ENCODE measurements at regions not wholly inside any gene's neighbourhood (a gene's known extent, or its start where the extent isn't known, plus 50 kb on each side); places are given as distances from the start of the nearest gene placed in this dataset.
"Not testable (repeated sequence)": the region's sequence is repeated elsewhere in the genome, so short reads cannot be mapped to it uniquely, and the experiment has no call there.

- DNase-seq = peak in 1 of 2 donors; percentile 7
- Histone ChIP-seq H2BK12ac (ENCODE audit: low read length) (no peak overlapping the region), H3K27ac (ENCODE audit: low read depth, low read length) (no peak overlapping the region), H3K9me3 (ENCODE audit: insufficient read depth, low read depth, low read length) (no peaks in the 10 kb centered on the region), H2BK120ac (ENCODE audit: insufficient read depth, low read length, poor library complexity) (no peak overlapping the region), H3K9ac (ENCODE audit: low read length) (no peak overlapping the region), H2BK5ac (ENCODE audit: low read depth, low read length, poor library complexity) (no peak overlapping the region), H3K4me2 (ENCODE audit: low read length) (no peak overlapping the region), H2AFZ (ENCODE audit: insufficient read depth, low read length, poor library complexity) (no peak overlapping the region), H3K18ac (ENCODE audit: low read length) (no peak overlapping the region), H4K91ac (ENCODE audit: low read depth, low read length) (no peak overlapping the region), H3K79me1 (ENCODE audit: low read length) (no peaks in the 10 kb centered on the region), H4K12ac (ENCODE audit: low read depth, low read length) (no peak overlapping the region), H3K4me3 (ENCODE audit: low read depth, low read length) (no peak overlapping the region), H3K79me2 (ENCODE audit: control insufficient read depth, insufficient read depth, low read length, poor library complexity) (no peaks in the 10 kb centered on the region), H3K14ac (ENCODE audit: low read length) (no peak overlapping the region), H4K8ac (ENCODE audit: low read depth, low read length) (no peak overlapping the region), H3K27me3 (ENCODE audit: insufficient read depth, low read length) (no peaks in the 10 kb centered on the region), H3K36me3 (ENCODE audit: control insufficient read depth in 1 of 2, insufficient read depth in 2 of 2, low read length in 2 of 2) (no peaks in the 10 kb centered on the region), H3K23ac (ENCODE audit: low read length) (no peak overlapping the region), H3K4ac (ENCODE audit: low read depth, low read length) (no peak overlapping the region), H2AK5ac (ENCODE audit: low read length) (no peak overlapping the region), H3K4me1 (ENCODE audit: control insufficient read depth in 1 of 2, insufficient read depth in 2 of 2, low read length in 2 of 2) (no peaks in the 10 kb centered on the region)
- no CpG with 5 or more reads among the region's 1 CpG for WGBS (ENCODE audit: extremely low coverage, insufficient coverage, insufficient read length)
These were observed 89.1 kb downstream of the LARP7 start for GRCh38 chr4:112726041-112726440.

- not testable (repeated sequence) for H4K12ac ChIP-seq (ENCODE audit: low read depth, low read length); H3K23ac ChIP-seq (ENCODE audit: low read length); H3K9ac ChIP-seq (ENCODE audit: low read length); H4K91ac ChIP-seq (ENCODE audit: low read depth, low read length); H3K4me3 ChIP-seq (ENCODE audit: low read depth, low read length); H3K79me1 ChIP-seq (ENCODE audit: low read length); H3K18ac ChIP-seq (ENCODE audit: low read length); H3K36me3 ChIP-seq (ENCODE audit: control insufficient read depth in 1 of 2, insufficient read depth in 2 of 2, low read length in 2 of 2); H3K4me1 ChIP-seq (ENCODE audit: control insufficient read depth in 1 of 2, insufficient read depth in 2 of 2, low read length in 2 of 2); H3K14ac ChIP-seq (ENCODE audit: low read length); H3K4ac ChIP-seq (ENCODE audit: low read depth, low read length); H2BK120ac ChIP-seq (ENCODE audit: insufficient read depth, low read length, poor library complexity); H3K79me2 ChIP-seq (ENCODE audit: control insufficient read depth, insufficient read depth, low read length, poor library complexity); H3K9me3 ChIP-seq (ENCODE audit: insufficient read depth, low read depth, low read length); H2AFZ ChIP-seq (ENCODE audit: insufficient read depth, low read length, poor library complexity); H2BK12ac ChIP-seq (ENCODE audit: low read length); H4K8ac ChIP-seq (ENCODE audit: low read depth, low read length); DNase-seq; H3K4me2 ChIP-seq (ENCODE audit: low read length); H3K27ac ChIP-seq (ENCODE audit: low read depth, low read length); H2AK5ac ChIP-seq (ENCODE audit: low read length); H2BK5ac ChIP-seq (ENCODE audit: low read depth, low read length, poor library complexity); H3K27me3 ChIP-seq (ENCODE audit: insufficient read depth, low read length)
- WGBS (ENCODE audit: extremely low coverage, insufficient coverage, insufficient read length) = no CpG with 5 or more reads among the region's 16 CpGs
These were observed 90.8 kb downstream of the LARP7 start for GRCh38 chr4:112727728-112728127.

- Histone ChIP-seq H3K4me1 (ENCODE audit: control insufficient read depth in 1 of 2, insufficient read depth in 2 of 2, low read length in 2 of 2) (no peaks in the 10 kb centered on the region), H3K4ac (ENCODE audit: low read depth, low read length) (no peak overlapping the region), H2AFZ (ENCODE audit: insufficient read depth, low read length, poor library complexity) (no peak overlapping the region), H3K23ac (ENCODE audit: low read length) (no peak overlapping the region), H3K9me3 (ENCODE audit: insufficient read depth, low read depth, low read length) (no peaks in the 10 kb centered on the region), H3K79me2 (ENCODE audit: control insufficient read depth, insufficient read depth, low read length, poor library complexity) (no peaks in the 10 kb centered on the region), H3K79me1 (ENCODE audit: low read length) (no peaks in the 10 kb centered on the region), H3K9ac (ENCODE audit: low read length) (no peak overlapping the region), H2BK12ac (ENCODE audit: low read length) (no peak overlapping the region), H3K36me3 (ENCODE audit: control insufficient read depth in 1 of 2, insufficient read depth in 2 of 2, low read length in 2 of 2) (no peaks in the 10 kb centered on the region), H4K91ac (ENCODE audit: low read depth, low read length) (no peak overlapping the region), H3K27ac (ENCODE audit: low read depth, low read length) (no peak overlapping the region), H3K4me3 (ENCODE audit: low read depth, low read length) (no peak overlapping the region), H4K8ac (ENCODE audit: low read depth, low read length) (no peak overlapping the region), H4K12ac (ENCODE audit: low read depth, low read length) (no peak overlapping the region), H2BK120ac (ENCODE audit: insufficient read depth, low read length, poor library complexity) (no peak overlapping the region), H3K4me2 (ENCODE audit: low read length) (no peak overlapping the region), H2BK5ac (ENCODE audit: low read depth, low read length, poor library complexity) (no peak overlapping the region), H3K27me3 (ENCODE audit: insufficient read depth, low read length) (no peaks in the 10 kb centered on the region), H3K14ac (ENCODE audit: low read length) (no peak overlapping the region), H3K18ac (ENCODE audit: low read length) (no peak overlapping the region), H2AK5ac (ENCODE audit: low read length) (no peak overlapping the region)
- DNase-seq = no peak
- no CpG with 5 or more reads among the region's 2 CpGs for WGBS (ENCODE audit: extremely low coverage, insufficient coverage, insufficient read length)
These were observed 94.8 kb downstream of the LARP7 start for GRCh38 chr4:112731715-112732114.

GRCh38 chr4:112732142-112732541 is 95.2 kb downstream of the LARP7 start:
- no peaks in the 10 kb centered on the region for H3K9me3 ChIP-seq (ENCODE audit: insufficient read depth, low read depth, low read length)
- no peak overlapping the region for H3K4me3 ChIP-seq (ENCODE audit: low read depth, low read length)
- H3K4me1 ChIP-seq (ENCODE audit: control insufficient read depth in 1 of 2, insufficient read depth in 2 of 2, low read length in 2 of 2) = no peaks in the 10 kb centered on the region
- H3K79me1 ChIP-seq (ENCODE audit: low read length) = no peaks in the 10 kb centered on the region
- no peak overlapping the region for H3K4ac ChIP-seq (ENCODE audit: low read depth, low read length)
- H3K23ac ChIP-seq (ENCODE audit: low read length) = no peak overlapping the region
- H2AK5ac ChIP-seq (ENCODE audit: low read length) = no peak overlapping the region
- H3K27ac ChIP-seq (ENCODE audit: low read depth, low read length) = no peak overlapping the region
- no peak overlapping the region for H3K14ac ChIP-seq (ENCODE audit: low read length)
- no peak for DNase-seq
- H2BK5ac ChIP-seq (ENCODE audit: low read depth, low read length, poor library complexity) = no peak overlapping the region
- H4K91ac ChIP-seq (ENCODE audit: low read depth, low read length) = no peak overlapping the region
- no peak overlapping the region for H2BK120ac ChIP-seq (ENCODE audit: insufficient read depth, low read length, poor library complexity)
- H3K18ac ChIP-seq (ENCODE audit: low read length) = no peak overlapping the region
- no peak overlapping the region for H2AFZ ChIP-seq (ENCODE audit: insufficient read depth, low read length, poor library complexity)
- no peaks in the 10 kb centered on the region for H3K79me2 ChIP-seq (ENCODE audit: control insufficient read depth, insufficient read depth, low read length, poor library complexity)
- H3K4me2 ChIP-seq (ENCODE audit: low read length) = no peak overlapping the region
- no peaks in the 10 kb centered on the region for H3K27me3 ChIP-seq (ENCODE audit: insufficient read depth, low read length)
- H2BK12ac ChIP-seq (ENCODE audit: low read length) = no peak overlapping the region
- H3K36me3 ChIP-seq (ENCODE audit: control insufficient read depth in 1 of 2, insufficient read depth in 2 of 2, low read length in 2 of 2) = no peaks in the 10 kb centered on the region
- H4K12ac ChIP-seq (ENCODE audit: low read depth, low read length) = peak overlapping the region; percentile 18
- no CpG with 5 or more reads among the region's 2 CpGs for WGBS (ENCODE audit: extremely low coverage, insufficient coverage, insufficient read length)
- no peak overlapping the region for H3K9ac ChIP-seq (ENCODE audit: low read length)
- H4K8ac ChIP-seq (ENCODE audit: low read depth, low read length) = no peak overlapping the region

Data from trophoblast cell (in vitro differentiated cells and primary cell).